IMR-90 (cell line): ENCODE measurements at regions not wholly inside any gene's neighbourhood (a gene's known extent, or its start where the extent isn't known, plus 50 kb on each side); places are given as distances from the start of the nearest gene placed in this dataset.

Experiments
- ATAC-seq: fragments of 200-7000 bp; cut with Tn5 transposase; 2 replicates; pipeline ENCODE4 v1.9.1; 2020; ENCODE audit warnings: low read depth, mild to moderate bottlenecking, moderate library complexity
- BruUV-seq: library from RNA; stranded (reverse); fragments of 400-500 nt; replicated peaks from 2 replicates; lab custom pipeline; 2021; lab: Mats Ljungman, UMichigan
- CTCF ChIA-PET: fragments of 300-600 bp; formaldehyde crosslinking; extraction: SDS; loops from one replicate; lab custom pipeline; 2021; ENCODE audit warnings: antibody characterized with exemption; lab: Yijun Ruan, JAX
- POLR2A ChIA-PET: fragments of 300-600 bp; sonication (Branson Sonifier 250); formaldehyde crosslinking; loops from one replicate; lab custom pipeline; 2022; ENCODE audit warnings: antibody characterized with exemption; ENCODE audit not compliant: unreplicated experiment; lab: Charles Lee
- DNase-seq: peaks from one replicate; pipeline ENCODE4 v3.0.0; 2013
- H2AFZ ChIP-seq: replicated peaks from 2 replicates; pipeline ENCODE3; 2013; ENCODE audit warnings: low read length, mild to moderate bottlenecking; ENCODE audit not compliant: poor library complexity
- H2AK5ac ChIP-seq: 2 replicates; pipeline ENCODE4 v1.6.1; 2013; ENCODE audit warnings: low read depth, low read length, inconsistent platforms
- H2AK9ac ChIP-seq: replicated peaks from 2 replicates; pipeline ENCODE3; 2013; ENCODE audit warnings: mild to moderate bottlenecking, low read depth, low read length, moderate library complexity; ENCODE audit not compliant: poor library complexity
- H2BK120ac ChIP-seq: 2 replicates; pipeline ENCODE4 v1.6.1; 2013; ENCODE audit warnings: low read depth, low read length, inconsistent platforms
- H2BK15ac ChIP-seq: 3 replicates; pipeline ENCODE4 v1.6.1; 2013; ENCODE audit warnings: low read depth, low read length, inconsistent platforms
- H2BK20ac ChIP-seq: 2 replicates; pipeline ENCODE4 v1.6.1; 2013; ENCODE audit warnings: low read depth, mild to moderate bottlenecking, inconsistent platforms, low read length, moderate library complexity
- H2BK5ac ChIP-seq: 2 replicates; pipeline ENCODE4 v1.6.1; 2013; ENCODE audit warnings: mild to moderate bottlenecking, low read depth, low read length, inconsistent platforms; ENCODE audit not compliant: poor library complexity, severe bottlenecking
- H3K14ac ChIP-seq: replicated peaks from 2 replicates; pipeline ENCODE4 v1.6.1; 2013; ENCODE audit warnings: low read depth, low read length, inconsistent platforms
- H3K18ac ChIP-seq: 2 replicates; pipeline ENCODE4 v1.6.1; 2013; ENCODE audit warnings: low read depth, low read length, control low read depth
- H3K23ac ChIP-seq: 2 replicates; pipeline ENCODE4 v1.6.1; 2013; ENCODE audit warnings: low read depth, low read length, inconsistent platforms
- H3K27ac ChIP-seq: 2 replicates; pipeline ENCODE4 v1.5.1; 2013; ENCODE audit warnings: mild to moderate bottlenecking, control low read depth, low read length; ENCODE audit not compliant: insufficient read depth
- H3K27me3 ChIP-seq: 2 replicates; pipeline ENCODE4 v1.6.1; 2013; ENCODE audit warnings: low read length; ENCODE audit not compliant: control insufficient read depth, insufficient read depth
- H3K36me3 ChIP-seq: 2 replicates; pipeline ENCODE4 v1.6.1; 2013; ENCODE audit warnings: low read length, mixed read lengths; ENCODE audit not compliant: control insufficient read depth, insufficient read depth
- H3K4ac ChIP-seq: 2 replicates; pipeline ENCODE4 v1.6.1; 2013; ENCODE audit warnings: low read depth, low read length, inconsistent platforms
- H3K4me1 ChIP-seq: 2 replicates; pipeline ENCODE4 v1.6.1; 2013; ENCODE audit warnings: low read length, mixed read lengths; ENCODE audit not compliant: control insufficient read depth, insufficient read depth
- H3K4me2 ChIP-seq: 2 replicates; pipeline ENCODE4 v1.6.1; 2013; ENCODE audit warnings: low read depth, mild to moderate bottlenecking, control low read depth, low read length, moderate library complexity
- H3K4me3 ChIP-seq: 2 replicates; pipeline ENCODE4 v1.5.1; 2013; ENCODE audit warnings: low read depth, mild to moderate bottlenecking, control low read depth, low read length, moderate library complexity; ENCODE audit not compliant: insufficient read depth
- H3K56ac ChIP-seq: 2 replicates; pipeline ENCODE4 v1.6.1; 2013; ENCODE audit warnings: low read length, inconsistent platforms; ENCODE audit not compliant: insufficient read depth; ENCODE audit errors: extremely low read depth
- H3K79me1 ChIP-seq, 2 experiments: 2 replicates each; pipeline ENCODE4 v1.6.1; 2013; ENCODE audit warnings: low read length in 2 of 2, inconsistent platforms in 1 of 2, low read depth in 1 of 2
- H3K9ac ChIP-seq: 2 replicates; pipeline ENCODE4 v1.6.1; 2013; ENCODE audit warnings: low read depth, low read length, control low read depth
- H3K9me1 ChIP-seq: 2 replicates; pipeline ENCODE4 v1.6.1; 2013; ENCODE audit warnings: low read length, inconsistent platforms; ENCODE audit not compliant: insufficient read depth
- H3K9me3 ChIP-seq: 2 replicates; pipeline ENCODE4 v1.6.1; 2013; ENCODE audit warnings: low read length; ENCODE audit not compliant: control insufficient read depth, insufficient read depth
- H4K20me1 ChIP-seq: 2 replicates; pipeline ENCODE4 v1.6.1; 2013; ENCODE audit warnings: low read length, inconsistent platforms; ENCODE audit not compliant: insufficient read depth
- H4K5ac ChIP-seq: 2 replicates; pipeline ENCODE4 v1.6.1; 2013; ENCODE audit warnings: mild to moderate bottlenecking, low read depth, low read length, control low read depth
- H4K8ac ChIP-seq, 2 experiments: 2 replicates each; pipeline ENCODE4 v1.6.1; 2013; ENCODE audit warnings: low read depth in 2 of 2, low read length in 2 of 2, control low read depth in 1 of 2, inconsistent platforms in 1 of 2
- H4K91ac ChIP-seq: 2 replicates; pipeline ENCODE4 v1.6.1; 2013; ENCODE audit warnings: low read depth, low read length, inconsistent platforms; ENCODE audit not compliant: insufficient read depth
- BHLHE40 ChIP-seq: fragments of 150-350 bp; IDR thresholded peaks from 2 replicates; pipeline ENCODE4 v1.6.1; 2016; ENCODE audit warnings: mild to moderate bottlenecking, low read depth, low read length
- CEBPB ChIP-seq: IDR thresholded peaks from 2 replicates; pipeline ENCODE4 v1.6.1; 2012; ENCODE audit warnings: low read depth, low read length, improper control_type of control experiment
- CHD1 ChIP-seq: IDR thresholded peaks from 2 replicates; pipeline ENCODE4 v1.6.1; 2012; ENCODE audit warnings: low read depth, low read length, improper control_type of control experiment
- CTCF ChIP-seq: conservative IDR thresholded peaks from 2 replicates; pipeline ENCODE4 v1.5.1; 2012; ENCODE audit warnings: mild to moderate bottlenecking, low read depth, low read length, improper control_type of control experiment
- ELK1 ChIP-seq: fragments of 150-350 bp; IDR thresholded peaks from 2 replicates; pipeline ENCODE4 v1.6.1; 2016; ENCODE audit warnings: low read depth, mild to moderate bottlenecking, low read length, moderate library complexity, borderline replicate concordance
- FOS ChIP-seq: fragments of 150-350 bp; IDR thresholded peaks from 2 replicates; pipeline ENCODE4 v1.6.1; 2016; ENCODE audit warnings: low read depth, low read length
- MAFK ChIP-seq: IDR thresholded peaks from 2 replicates; pipeline ENCODE4 v1.6.1; 2012; ENCODE audit warnings: low read depth, low read length, improper control_type of control experiment
- MAZ ChIP-seq: IDR thresholded peaks from 2 replicates; pipeline ENCODE4 v1.6.1; 2012; ENCODE audit warnings: low read depth, mild to moderate bottlenecking, low read length, improper control_type of control experiment, moderate library complexity, borderline replicate concordance
- MXI1 ChIP-seq: IDR thresholded peaks from 2 replicates; pipeline ENCODE4 v1.6.1; 2012; ENCODE audit warnings: low read depth, mild to moderate bottlenecking, low read length, moderate library complexity, borderline replicate concordance
- NFE2L2 ChIP-seq: fragments of 150-350 bp; IDR thresholded peaks from 2 replicates; pipeline ENCODE4 v1.6.1; 2016; ENCODE audit warnings: low read depth, mild to moderate bottlenecking, low read length
- SMC3 ChIP-seq: fragments of 150-350 bp; IDR thresholded peaks from 2 replicates; pipeline ENCODE4 v1.6.1; 2016; ENCODE audit warnings: low read depth, mild to moderate bottlenecking, antibody characterized with exemption, low read length, moderate library complexity
- USF2 ChIP-seq: fragments of 150-350 bp; IDR thresholded peaks from 2 replicates; pipeline ENCODE4 v1.6.1; 2017; ENCODE audit warnings: mild to moderate bottlenecking, antibody characterized with exemption, low read length, low read depth
- WGBS, 2 experiments: methylation state at CpG; one replicate each; pipeline versions ENCODE4 v1.1.5 to v1.1.7; 2013; ENCODE audit warnings: missing lambda C conversion rate in 2 of 2; ENCODE audit not compliant: insufficient read length in 1 of 2; ENCODE audit errors: extremely low coverage in 2 of 2; 5-methylcytosine and 5-hydroxymethylcytosine counted together
- dilution Hi-C: fragments of 300-500 bp; cut with HindIII; formaldehyde crosslinking; loops from one replicate; pipeline ENCODE4 v1.14.3; 2018; ENCODE audit warnings: low sequenced_read_pairs; ENCODE audit not compliant: unreplicated experiment
- in situ Hi-C: fragments of 300-500 bp; cut with MboI; formaldehyde crosslinking; loops from 3 replicates; pipeline ENCODE4 v1.14.3; 2019; ENCODE audit warnings: low sequenced_read_pairs, inconsistent platforms, mixed read lengths
- intact Hi-C: fragments of 100-400 bp; cut with micrococcal nuclease; formaldehyde crosslinking; loops from 2 replicates; pipeline ENCODE4 v1.10.0; 2022

GRCh38 chr16:86110726-86111125, 211.8 kb downstream of the IRF8 start:
- 83% methylated on average over 2 of the region's 4 CpGs; no CpG with 5 or more reads in 1 of the 2 experiments for WGBS, 2 experiments
- ChIA-PET POLR2A (no interaction called here), CTCF (no interaction called here)
- Histone ChIP-seq H2BK15ac (no peak overlapping the region), H3K4me3 (no peak overlapping the region), H3K27me3 (no peaks in the 10 kb centered on the region), H3K79me1 (no peaks in the 10 kb centered on the region), H2AK9ac (no peak overlapping the region), H2BK5ac (no peak overlapping the region), H3K14ac (no peak overlapping the region), H3K9me3 (no peaks in the 10 kb centered on the region), H2AFZ (peak overlapping the region; percentile 26), H3K9me1 (no peaks in the 10 kb centered on the region), H3K36me3 (no peaks in the 10 kb centered on the region), H3K4ac (no peak overlapping the region; the same call in 1 of the 2 replicates), H3K4me2 (no peak overlapping the region), H3K56ac (no peak overlapping the region), H4K91ac (no peak overlapping the region), H3K9ac (no peak overlapping the region), H4K20me1 (no peaks in the 10 kb centered on the region), H4K8ac (no peak overlapping the region), H2BK20ac (no peak overlapping the region), H3K23ac (no peak overlapping the region), H4K5ac (no peak overlapping the region), H3K27ac (no peak overlapping the region), H2AK5ac (no peak overlapping the region), H2BK120ac (no peak overlapping the region), H3K4me1 (no peaks in the 10 kb centered on the region), H3K18ac (no peak overlapping the region)
- BruUV-seq = no TSS peak
- dilution Hi-C loops (no loop called here), intact Hi-C loops (no loop called here), in situ Hi-C loops (no loop called here)
- DNase-seq = no peak
- TF ChIP-seq ELK1 (no peak), SMC3 (no peak), CTCF (no peak), MAFK (no peak), NFE2L2 (no peak), MAZ (no peak), MXI1 (no peak), BHLHE40 (no peak), FOS (no peak), CHD1 (no peak), CEBPB (no peak), USF2 (no peak)
- no peak for ATAC-seq
